ENCODE measurements at regions not wholly inside any gene's neighbourhood (a gene's known extent, or its start where the extent isn't known, plus 50 kb on each side); places are given as distances from the start of the nearest gene placed in this dataset.

DNA sequence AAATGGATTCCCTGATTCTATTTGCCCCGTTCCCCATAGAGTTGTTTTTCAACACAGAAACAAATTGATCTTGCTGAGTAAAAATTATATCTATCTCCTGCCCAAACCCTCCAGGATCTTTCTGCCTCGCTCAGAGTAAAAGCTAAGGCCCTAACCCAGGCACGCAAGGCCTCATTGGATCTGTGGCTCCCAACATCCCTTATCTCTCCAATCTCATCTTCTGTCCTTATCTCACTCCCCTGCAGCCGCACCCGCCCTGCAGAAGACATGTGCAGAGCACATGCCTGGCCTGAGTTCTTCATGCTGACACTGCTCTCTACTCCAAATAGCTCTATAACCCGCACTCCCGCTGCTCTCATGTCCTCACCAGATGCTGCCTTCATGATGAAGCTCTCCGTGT is 543.8 kb upstream of the ZFP42 start:
- no peaks in the 10 kb centered on the region for H3K23me2 ChIP-seq (ENCODE audit: low read depth, low read length)
- ChIA-PET POLR2A (ENCODE audit: partially characterized antibody) (no interaction called here), CTCF (ENCODE audit: partially characterized antibody) (interaction anchor here (0.8 to 0.9 kb wide), 2 partner anchors 10 to 1006 kb away, joined by 3 read pairs; no protein-coding TSS in a partner anchor)
- H3K79me1 ChIP-seq (ENCODE audit: low read depth, low read length) = no peaks in the 10 kb centered on the region
- H3K23ac ChIP-seq (ENCODE audit: insufficient read length) = no peak overlapping the region
- H2AFZ ChIP-seq (ENCODE audit: low read length) = no peak overlapping the region
- no peaks in the 10 kb centered on the region for H3K79me2 ChIP-seq (ENCODE audit: control insufficient read depth in 1 of 2, insufficient read depth in 2 of 2, low read length in 2 of 2)
- 95% methylated on average over 8 of the region's 8 CpGs; no CpG with 5 or more reads in 1 of the 2 experiments for WGBS, 2 experiments (ENCODE audit: extremely low coverage in 1 of 2, insufficient coverage in 1 of 2, insufficient read length in 1 of 2, insufficient replicate concordance in 2 of 2, low coverage in 1 of 2, low lambda C conversion rate in 2 of 2, missing lambda C conversion rate in 1 of 2)
- H2BK12ac ChIP-seq (ENCODE audit: low read depth, low read length) = no peak overlapping the region
- H2BK15ac ChIP-seq (ENCODE audit: low read length) = no peak overlapping the region
- no peaks in the 10 kb centered on the region for H4K20me1 ChIP-seq (replicated peaks in 1 of 2; ENCODE audit: control insufficient read depth in 1 of 2, insufficient read depth in 2 of 2, low read length in 2 of 2)
- no peak overlapping the region for H3K14ac ChIP-seq (ENCODE audit: insufficient read length)
- no peak overlapping the region for H3K27ac ChIP-seq (ENCODE audit: low read depth, low read length)
- no peak for DNase-seq (ENCODE audit: low read depth in 1 of 2, low spot score in 2 of 2)
- H3K9me3 ChIP-seq (ENCODE audit: insufficient read depth in 2 of 2, low read depth in 1 of 2, low read length in 1 of 2) = no peaks in the 10 kb centered on the region
- no peak overlapping the region for H3K4ac ChIP-seq (replicated peaks; ENCODE audit: insufficient read length, low read depth, low read length)
- no peaks in the 10 kb centered on the region for H3K4me1 ChIP-seq (replicated peaks in 1 of 4; ENCODE audit: control insufficient read depth in 3 of 4, insufficient read depth in 4 of 4, low read length in 3 of 4)
- no peak overlapping the region for H3K18ac ChIP-seq (ENCODE audit: extremely low read depth, low read length)
- H2BK5ac ChIP-seq (ENCODE audit: low read depth, low read length) = no peak overlapping the region
- FAIRE-seq = no peak
- TF ChIP-seq SUZ12 (IDR thresholded peaks at IDR 0.05; ENCODE audit: low read length) (no peak), JUN (IDR thresholded peaks at IDR 0.05; ENCODE audit: low read depth, low read length) (no peak), HDAC2 (IDR thresholded peaks at IDR 0.05; ENCODE audit: borderline replicate concordance in 1 of 2, low read depth in 2 of 2, low read length in 2 of 2) (no peak), ZNF274 (IDR thresholded peaks at IDR 0.05; ENCODE audit: borderline replicate concordance, extremely low read depth, low read length) (no peak), RNF2 (IDR thresholded peaks at IDR 0.05; ENCODE audit: borderline replicate concordance, low read depth, low read length, missing control alignments, poor library complexity, severe bottlenecking) (no peak), CREB1 (IDR thresholded peaks at IDR 0.05) (no peak), SP2 (IDR thresholded peaks at IDR 0.05; ENCODE audit: low read length) (no peak), CHD1 (IDR thresholded peaks at IDR 0.05; ENCODE audit: low read depth, low read length) (no peak)
- TF ChIP-seq, protein P1, sequence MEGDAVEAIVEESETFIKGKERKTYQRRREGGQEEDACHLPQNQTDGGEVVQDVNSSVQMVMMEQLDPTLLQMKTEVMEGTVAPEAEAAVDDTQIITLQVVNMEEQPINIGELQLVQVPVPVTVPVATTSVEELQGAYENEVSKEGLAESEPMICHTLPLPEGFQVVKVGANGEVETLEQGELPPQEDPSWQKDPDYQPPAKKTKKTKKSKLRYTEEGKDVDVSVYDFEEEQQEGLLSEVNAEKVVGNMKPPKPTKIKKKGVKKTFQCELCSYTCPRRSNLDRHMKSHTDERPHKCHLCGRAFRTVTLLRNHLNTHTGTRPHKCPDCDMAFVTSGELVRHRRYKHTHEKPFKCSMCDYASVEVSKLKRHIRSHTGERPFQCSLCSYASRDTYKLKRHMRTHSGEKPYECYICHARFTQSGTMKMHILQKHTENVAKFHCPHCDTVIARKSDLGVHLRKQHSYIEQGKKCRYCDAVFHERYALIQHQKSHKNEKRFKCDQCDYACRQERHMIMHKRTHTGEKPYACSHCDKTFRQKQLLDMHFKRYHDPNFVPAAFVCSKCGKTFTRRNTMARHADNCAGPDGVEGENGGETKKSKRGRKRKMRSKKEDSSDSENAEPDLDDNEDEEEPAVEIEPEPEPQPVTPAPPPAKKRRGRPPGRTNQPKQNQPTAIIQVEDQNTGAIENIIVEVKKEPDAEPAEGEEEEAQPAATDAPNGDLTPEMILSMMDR (IDR thresholded peaks at IDR 0.05; ENCODE audit: control extremely low read depth in 1 of 3, insufficient read depth in 1 of 3, low read depth in 1 of 3, low read length in 3 of 3) = no peak
- no peak overlapping the region for H2BK120ac ChIP-seq (replicated peaks; ENCODE audit: low read depth, low read length)
- H3K27me3 ChIP-seq (replicated peaks in 1 of 4; ENCODE audit: control insufficient read depth in 3 of 4, extremely low read depth in 1 of 4, insufficient read depth in 3 of 4, low read length in 3 of 4) = no peaks in the 10 kb centered on the region
- no peak overlapping the region for H3K56ac ChIP-seq (replicated peaks; ENCODE audit: insufficient read length, low read depth, low read length)
- no peak overlapping the region for H3K4me3 ChIP-seq (ENCODE audit: extremely low read depth in 1 of 4, insufficient read depth in 2 of 4, low read depth in 3 of 4, low read length in 4 of 4)
- H2BK20ac ChIP-seq (ENCODE audit: low read length) = no peak overlapping the region
- no peak overlapping the region for H4K8ac ChIP-seq (ENCODE audit: extremely low read depth, insufficient read depth, low read length)
- no peak overlapping the region for H2AK5ac ChIP-seq (ENCODE audit: low read depth, low read length)
- no peak overlapping the region for H3K4me2 ChIP-seq (ENCODE audit: insufficient read depth in 1 of 2, low read depth in 2 of 2, low read length in 2 of 2)
- no peak overlapping the region for H4K5ac ChIP-seq (ENCODE audit: insufficient read length, low read depth, low read length)
- no peaks in the 10 kb centered on the region for H3K36me3 ChIP-seq (ENCODE audit: control insufficient read depth in 2 of 4, insufficient read depth in 4 of 4, low read length in 3 of 4)
- H3K9ac ChIP-seq (replicated peaks in 1 of 4; ENCODE audit: extremely low read depth in 1 of 4, low read depth in 3 of 4, low read length in 3 of 4) = no peak overlapping the region
- H4K91ac ChIP-seq (replicated peaks; ENCODE audit: insufficient read length, low read length) = no peak overlapping the region

All from H1 (cell line).